Caco-2 (cell line): ENCODE measurements at regions not wholly inside any gene's neighbourhood (a gene's known extent, or its start where the extent isn't known, plus 50 kb on each side); places are given as distances from the start of the nearest gene placed in this dataset.
A peak's percentile ranks its signal among the peaks of the same experiment; 100 is the strongest.

ENCODE experiments used
- BruUV-seq: library from RNA; stranded (reverse); fragments of 400-500 nt; replicated peaks from 2 replicates; lab custom pipeline; 2021; lab: Mats Ljungman, UMichigan
- CTCF ChIA-PET: fragments of 300-600 bp; sonication (Branson Sonifier 250); formaldehyde crosslinking; loops from one replicate; lab custom pipeline; 2022; ENCODE audit warnings: antibody characterized with exemption; lab: Charles Lee
- POLR2A ChIA-PET: fragments of 300-600 bp; sonication (Branson Sonifier 250); formaldehyde crosslinking; loops from one replicate; lab custom pipeline; 2022; ENCODE audit warnings: antibody characterized with exemption; lab: Charles Lee
- DNase-seq, 2 experiments: peaks; one replicate each; pipeline versions ENCODE4 v3.0.0 to v3.0.0-alpha.2; 2020 to 2022
- H3K27me3 ChIP-seq: replicated peaks from 2 replicates; pipeline ENCODE4 v1.6.0; 2011; ENCODE audit warnings: low read length; ENCODE audit not compliant: control insufficient read depth, insufficient read depth
- H3K36me3 ChIP-seq: 2 replicates; pipeline ENCODE4 v1.5.1; 2011; ENCODE audit warnings: low read length; ENCODE audit not compliant: control insufficient read depth, insufficient read depth
- H3K4me1 ChIP-seq: fragments of 250-450 bp; sonication (Bioruptor Pico); 2 replicates; pipeline ENCODE4 v1.5.1; 2020; ENCODE audit warnings: mild to moderate bottlenecking
- H3K4me3 ChIP-seq: 2 replicates; pipeline ENCODE4 v1.5.1; 2011; ENCODE audit warnings: low read depth, mild to moderate bottlenecking, control low read depth, low read length
- H3K9me3 ChIP-seq: fragments of 250-450 bp; sonication (Bioruptor Pico); 2 replicates; pipeline ENCODE4 v1.5.1; 2020; ENCODE audit warnings: mild to moderate bottlenecking, moderate library complexity
- H3K27ac Mint-ChIP-seq: one replicate; pipeline ENCODE4 v1.8.0; 2022; ENCODE audit warnings: mixed read lengths; ENCODE audit not compliant: unreplicated experiment
- H3K27me3 Mint-ChIP-seq: one replicate; pipeline ENCODE4 v1.8.0; 2022; ENCODE audit warnings: mixed read lengths; ENCODE audit not compliant: insufficient read depth, unreplicated experiment
- H3K36me3 Mint-ChIP-seq: one replicate; pipeline ENCODE4 v1.8.0; 2022; ENCODE audit warnings: mild to moderate bottlenecking, mixed read lengths; ENCODE audit not compliant: insufficient read depth, unreplicated experiment
- H3K4me1 Mint-ChIP-seq: one replicate; pipeline ENCODE4 v1.8.0; 2022; ENCODE audit warnings: low read depth, mixed read lengths; ENCODE audit not compliant: unreplicated experiment
- H3K4me3 Mint-ChIP-seq: one replicate; pipeline ENCODE4 v1.8.0; 2022; ENCODE audit warnings: mild to moderate bottlenecking, moderate library complexity, mixed read lengths; ENCODE audit not compliant: unreplicated experiment
- H3K9me3 Mint-ChIP-seq: one replicate; pipeline ENCODE4 v1.8.0; 2022; ENCODE audit warnings: mixed read lengths; ENCODE audit not compliant: unreplicated experiment
- intact Hi-C: fragments of 100-400 bp; cut with micrococcal nuclease; formaldehyde crosslinking; loops from one replicate; pipeline ENCODE4 v1.10.0; 2022; ENCODE audit not compliant: unreplicated experiment
- TF ChIP-seq, protein P1 (sequence below), 2 experiments: fragments of 200-600 bp in 1 of 2; IDR thresholded peaks; 1 replicate in 1 of 2; 2 replicates in 1 of 2; pipeline versions ENCODE4 v1.5.1 to v1.8.0; 2011 to 2022; ENCODE audit warnings: antibody characterized with exemption in 1 of 2, control low read depth in 1 of 2, inconsistent platforms in 1 of 2, low read depth in 1 of 2, low read length in 1 of 2, mild to moderate bottlenecking in 1 of 2, moderate library complexity in 1 of 2; ENCODE audit not compliant: insufficient read depth in 1 of 2, severe bottlenecking in 1 of 2, unreplicated experiment in 1 of 2

DNA sequence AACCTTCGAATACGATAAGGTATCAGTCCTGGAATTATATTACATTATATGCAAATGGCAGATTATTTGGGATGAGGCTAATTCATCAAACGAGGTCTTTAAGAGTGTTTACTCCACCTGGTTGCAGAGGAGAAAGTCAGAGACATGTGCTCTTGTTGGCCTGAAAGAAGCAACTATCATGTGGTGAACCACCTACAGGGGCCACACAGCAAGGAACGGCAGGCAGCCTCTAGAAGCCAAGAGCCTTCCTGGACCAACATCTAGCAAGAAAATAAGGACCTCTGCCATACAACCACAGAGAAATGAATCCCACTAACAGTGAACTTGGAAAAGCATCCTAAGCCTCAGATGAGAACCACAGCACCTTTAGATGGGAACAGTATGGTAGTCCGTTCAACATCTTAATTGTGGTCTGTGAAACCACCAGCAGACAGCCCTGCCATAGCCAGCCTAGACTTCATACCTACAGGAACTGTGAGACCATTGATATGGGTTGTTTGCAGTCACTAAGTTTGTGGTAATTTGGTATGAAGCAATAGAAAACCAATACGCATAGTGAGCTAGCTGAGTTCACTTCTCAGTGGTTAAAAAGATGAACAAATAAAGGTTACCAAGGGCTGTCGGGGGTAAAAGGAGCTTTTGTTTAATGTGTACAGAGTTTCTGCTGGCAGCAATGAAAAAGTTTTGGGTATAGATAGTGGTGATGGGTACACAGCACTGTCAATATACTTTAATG lies 345.7 kb upstream of the RUNX1 start:
- POLR2A ChIA-PET: no interaction called here

DNA sequence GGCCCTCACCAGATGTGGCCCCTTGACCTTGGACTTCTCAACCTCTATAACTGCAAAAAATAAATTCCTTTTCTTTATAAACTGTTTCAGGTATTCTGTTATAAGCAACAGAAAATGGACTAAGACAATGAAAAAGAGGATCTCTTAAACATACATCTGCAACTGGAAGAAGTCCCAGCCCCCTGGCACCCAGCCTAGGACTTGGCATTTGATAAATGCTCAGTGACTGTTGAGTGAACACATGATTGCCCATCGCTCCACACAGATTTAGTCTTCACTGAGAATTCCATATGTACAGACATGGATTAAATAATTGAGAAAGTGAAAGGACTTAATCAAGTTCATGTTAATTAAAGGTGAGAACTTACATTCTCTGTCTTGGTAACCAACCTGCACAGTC lies 344.9 kb upstream of the RUNX1 start:
- no peak overlapping the region for H3K27ac Mint-ChIP-seq
- BruUV-seq: no TSS peak
- no peaks in the 10 kb centered on the region for H3K27me3 ChIP-seq
- no peaks in the 10 kb centered on the region for H3K4me1 ChIP-seq
- no peak overlapping the region for H3K4me3 ChIP-seq
- no peak overlapping the region for H3K4me3 Mint-ChIP-seq
- TF ChIP-seq, protein P1, sequence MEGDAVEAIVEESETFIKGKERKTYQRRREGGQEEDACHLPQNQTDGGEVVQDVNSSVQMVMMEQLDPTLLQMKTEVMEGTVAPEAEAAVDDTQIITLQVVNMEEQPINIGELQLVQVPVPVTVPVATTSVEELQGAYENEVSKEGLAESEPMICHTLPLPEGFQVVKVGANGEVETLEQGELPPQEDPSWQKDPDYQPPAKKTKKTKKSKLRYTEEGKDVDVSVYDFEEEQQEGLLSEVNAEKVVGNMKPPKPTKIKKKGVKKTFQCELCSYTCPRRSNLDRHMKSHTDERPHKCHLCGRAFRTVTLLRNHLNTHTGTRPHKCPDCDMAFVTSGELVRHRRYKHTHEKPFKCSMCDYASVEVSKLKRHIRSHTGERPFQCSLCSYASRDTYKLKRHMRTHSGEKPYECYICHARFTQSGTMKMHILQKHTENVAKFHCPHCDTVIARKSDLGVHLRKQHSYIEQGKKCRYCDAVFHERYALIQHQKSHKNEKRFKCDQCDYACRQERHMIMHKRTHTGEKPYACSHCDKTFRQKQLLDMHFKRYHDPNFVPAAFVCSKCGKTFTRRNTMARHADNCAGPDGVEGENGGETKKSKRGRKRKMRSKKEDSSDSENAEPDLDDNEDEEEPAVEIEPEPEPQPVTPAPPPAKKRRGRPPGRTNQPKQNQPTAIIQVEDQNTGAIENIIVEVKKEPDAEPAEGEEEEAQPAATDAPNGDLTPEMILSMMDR (IDR thresholded peaks at IDR 0.05; ENCODE audit: insufficient read depth in 1 of 2, low read depth in 1 of 2, low read length in 1 of 2, severe bottlenecking in 1 of 2, unreplicated experiment in 1 of 2): no peak
- H3K9me3 ChIP-seq: no peaks in the 10 kb centered on the region
- ChIA-PET POLR2A (no interaction called here), CTCF (no interaction called here)
- H3K36me3 Mint-ChIP-seq: no peaks in the 10 kb centered on the region
- no peaks in the 10 kb centered on the region for H3K36me3 ChIP-seq
- no peak for DNase-seq
- no peaks in the 10 kb centered on the region for H3K4me1 Mint-ChIP-seq
- intact Hi-C loops: no loop called here
- no peaks in the 10 kb centered on the region for H3K27me3 Mint-ChIP-seq
- H3K9me3 Mint-ChIP-seq: peaks cover 9% of the 10 kb centered on the region

More for the DNA sequence above, 345.7 kb upstream of the RUNX1 start:
- no peak overlapping the region for H3K4me3 ChIP-seq
- no peaks in the 10 kb centered on the region for H3K36me3 Mint-ChIP-seq
- H3K27me3 Mint-ChIP-seq: no peaks in the 10 kb centered on the region
- intact Hi-C loops: no loop called here
- no peaks in the 10 kb centered on the region for H3K4me1 Mint-ChIP-seq
- H3K27ac Mint-ChIP-seq: no peak overlapping the region
- no peak overlapping the region for H3K4me3 Mint-ChIP-seq
- DNase-seq: peak in 1 of 2 experiments; percentile 11
- no TSS peak for BruUV-seq
- H3K36me3 ChIP-seq: no peaks in the 10 kb centered on the region
- peaks cover 9% of the 10 kb centered on the region for H3K9me3 Mint-ChIP-seq
- CTCF ChIA-PET: no interaction called here
- no peaks in the 10 kb centered on the region for H3K27me3 ChIP-seq
- H3K4me1 ChIP-seq: no peaks in the 10 kb centered on the region
- no peaks in the 10 kb centered on the region for H3K9me3 ChIP-seq
- TF ChIP-seq, protein P1 (IDR thresholded peaks at IDR 0.05; ENCODE audit: insufficient read depth in 1 of 2, low read depth in 1 of 2, low read length in 1 of 2, severe bottlenecking in 1 of 2, unreplicated experiment in 1 of 2): no peak

DNA sequence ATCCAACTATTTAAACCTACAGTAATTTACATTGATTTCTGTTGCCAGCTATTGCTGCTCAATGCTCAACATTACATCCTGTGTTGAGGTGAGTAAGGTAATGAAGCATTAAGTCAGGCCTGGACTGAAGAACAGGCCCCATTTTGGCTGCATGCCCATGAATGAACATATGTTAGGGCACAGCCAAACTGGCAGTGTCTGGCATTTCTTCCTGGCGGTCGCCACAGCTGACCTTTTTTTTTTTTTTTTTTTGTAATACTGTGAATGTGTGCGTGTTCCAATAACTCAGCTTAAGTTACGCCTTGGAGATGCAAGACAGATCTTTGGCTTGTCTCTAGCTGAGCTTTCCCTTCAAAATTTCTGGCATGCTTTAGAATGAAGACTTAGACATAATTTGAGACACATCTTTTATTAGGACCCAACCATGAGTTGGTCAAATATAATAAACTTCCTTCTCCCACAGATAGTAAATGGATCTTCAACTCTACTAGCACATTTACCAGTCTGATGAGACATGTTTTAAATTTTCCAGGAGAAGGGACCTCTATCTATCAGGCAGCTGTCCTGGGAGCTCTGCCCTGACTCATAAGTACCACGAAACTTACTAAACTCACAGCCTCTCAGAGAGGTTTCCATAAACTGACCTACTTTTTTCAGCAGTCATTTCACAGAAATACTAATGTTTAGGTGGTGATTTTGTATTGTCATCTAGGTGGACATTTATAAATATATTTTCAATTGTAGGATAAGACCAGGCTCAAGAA lies 341.1 kb upstream of the RUNX1 start:
- Histone ChIP-seq H3K9me3 (no peaks in the 10 kb centered on the region; the same call in 1 of the 2 replicates), H3K4me1 (no peaks in the 10 kb centered on the region), H3K27me3 (no peaks in the 10 kb centered on the region), H3K4me3 (no peak overlapping the region), H3K36me3 (no peaks in the 10 kb centered on the region)
- CTCF ChIA-PET: no interaction called here
- BruUV-seq: no TSS peak
- POLR2A ChIA-PET: no interaction called here
- H3K4me3 Mint-ChIP-seq: no peak overlapping the region
- H3K27ac Mint-ChIP-seq: no peak overlapping the region
- H3K36me3 Mint-ChIP-seq: no peaks in the 10 kb centered on the region
- DNase-seq: no peak
- no peaks in the 10 kb centered on the region for H3K27me3 Mint-ChIP-seq
- peaks cover 15% of the 10 kb centered on the region for H3K9me3 Mint-ChIP-seq
- intact Hi-C loops: no loop called here
- no peaks in the 10 kb centered on the region for H3K4me1 Mint-ChIP-seq
- TF ChIP-seq, protein P1 (IDR thresholded peaks at IDR 0.05; ENCODE audit: insufficient read depth in 1 of 2, low read depth in 1 of 2, low read length in 1 of 2, severe bottlenecking in 1 of 2, unreplicated experiment in 1 of 2): no peak
